Thoracic aorta (tissue), 2 donors: ENCODE measurements at regions not wholly inside any gene's neighbourhood (a gene's known extent, or its start where the extent isn't known, plus 50 kb on each side); places are given as distances from the start of the nearest gene placed in this dataset.

ENCODE experiments used
- ATAC-seq: fragments of 150-250 bp; one replicate; pipeline ENCODE4 v1.8.0; 2017; ENCODE audit warnings: low read depth; ENCODE audit not compliant: insufficient number of reproducible peaks, low FRiP score
- DNase-seq: peaks from one replicate; pipeline ENCODE4 v3.0.0-alpha.2; 2020; ENCODE audit warnings: low spot score
- H3K27ac ChIP-seq, 2 donors: fragments of 200-600 bp; sonication (generic); 1 replicate in 1 of 2; 2 replicates in 1 of 2; pipeline ENCODE4 v1.5.1; 2016; ENCODE audit warnings: mild to moderate bottlenecking in 2 of 2, moderate library complexity in 2 of 2
- H3K27me3 ChIP-seq: fragments of 200-600 bp; sonication (generic); replicated peaks from 2 replicates; pipeline ENCODE4 v1.6.0; 2016; ENCODE audit warnings: mild to moderate bottlenecking; ENCODE audit not compliant: insufficient read depth
- H3K36me3 ChIP-seq: fragments of 200-600 bp; sonication (generic); one replicate; pipeline ENCODE4 v1.5.1; 2016
- H3K4me1 ChIP-seq, 2 donors: fragments of 200-600 bp; sonication (generic); 1 replicate in 1 of 2; 2 replicates in 1 of 2; pipeline versions ENCODE4 v1.5.1 to v1.6.0; 2016; ENCODE audit warnings: low read depth in 2 of 2, mild to moderate bottlenecking in 1 of 2; ENCODE audit not compliant: control insufficient read depth in 1 of 2
- H3K4me3 ChIP-seq: fragments of 200-600 bp; sonication (generic); 2 replicates; pipeline ENCODE4 v1.5.1; 2016; ENCODE audit warnings: mild to moderate bottlenecking
- H3K9me3 ChIP-seq: fragments of 200-600 bp; sonication (generic); 2 replicates; pipeline ENCODE4 v1.5.1; 2016
- CTCF ChIP-seq: fragments of 200-600 bp; sonication (generic); IDR thresholded peaks from one replicate; pipeline ENCODE4 v1.5.1; 2019; ENCODE audit warnings: antibody characterized with exemption

GRCh38 chr14:41295734-41296133 lies 310.9 kb upstream of the LRFN5 start:
- Histone ChIP-seq H3K36me3 (no peaks in the 10 kb centered on the region), H3K9me3 (no peaks in the 10 kb centered on the region), H3K27ac (no peak overlapping the region), H3K4me1 (no peaks in the 10 kb centered on the region), H3K27me3 (no peaks in the 10 kb centered on the region), H3K4me3 (no peak overlapping the region)
- ATAC-seq (no peak), DNase-seq (no peak)
- TF ChIP-seq CTCF, result no peak

- no peak overlapping the region for H3K27ac ChIP-seq
- ATAC-seq (no peak), DNase-seq (no peak)
- H3K4me3 ChIP-seq, result no peak overlapping the region
- no peaks in the 10 kb centered on the region for H3K9me3 ChIP-seq
- H3K36me3 ChIP-seq, result no peaks in the 10 kb centered on the region
- TF ChIP-seq CTCF, result no peak
- no peaks in the 10 kb centered on the region for H3K27me3 ChIP-seq
- no peaks in the 10 kb centered on the region for H3K4me1 ChIP-seq
Measured at GRCh38 chr14:41289025-41289424, 317.7 kb upstream of the LRFN5 start.

GRCh38 chr14:41285186-41285748 lies 321.4 kb upstream of the LRFN5 start:
- Histone ChIP-seq H3K36me3 (no peaks in the 10 kb centered on the region), H3K9me3 (no peaks in the 10 kb centered on the region), H3K27ac (no peak overlapping the region), H3K27me3 (no peaks in the 10 kb centered on the region), H3K4me1 (no peaks in the 10 kb centered on the region), H3K4me3 (no peak overlapping the region)
- ATAC-seq, result no peak
- no peak for DNase-seq
- TF ChIP-seq CTCF, result no peak

- ATAC-seq (no peak), DNase-seq (no peak)
- H3K27me3 ChIP-seq, result no peaks in the 10 kb centered on the region
- no peaks in the 10 kb centered on the region for H3K4me1 ChIP-seq
- no peak for TF ChIP-seq CTCF
- H3K4me3 ChIP-seq, result no peak overlapping the region
- H3K27ac ChIP-seq, result no peak overlapping the region
- no peaks in the 10 kb centered on the region for H3K36me3 ChIP-seq
- no peaks in the 10 kb centered on the region for H3K9me3 ChIP-seq
Measured at GRCh38 chr14:41280745-41281144, 325.9 kb upstream of the LRFN5 start.

- DNase-seq (no peak), ATAC-seq (no peak)
- no peaks in the 10 kb centered on the region for H3K27me3 ChIP-seq
- no peaks in the 10 kb centered on the region for H3K9me3 ChIP-seq
- no peak overlapping the region for H3K4me3 ChIP-seq
- no peaks in the 10 kb centered on the region for H3K4me1 ChIP-seq
- no peak overlapping the region for H3K27ac ChIP-seq
- no peak for TF ChIP-seq CTCF
- H3K36me3 ChIP-seq, result no peaks in the 10 kb centered on the region
Measured at GRCh38 chr14:41277450-41277849, 329.2 kb upstream of the LRFN5 start.
